Ishikawa (cell line): ENCODE measurements at regions not wholly inside any gene's neighbourhood (a gene's known extent, or its start where the extent isn't known, plus 50 kb on each side); places are given as distances from the start of the nearest gene placed in this dataset.

Source experiments
- EGR1 ChIP-seq: IDR thresholded peaks from 2 replicates; pipeline ENCODE4 v1.6.1; 2012
- FOXM1 ChIP-seq: IDR thresholded peaks from 2 replicates; pipeline ENCODE4 v1.6.1; 2012; ENCODE audit warnings: low read depth, borderline replicate concordance
- YY1 ChIP-seq: IDR thresholded peaks from 2 replicates; pipeline ENCODE4 v1.6.1; 2012; ENCODE audit warnings: low read depth
- TF ChIP-seq, protein P1 (sequence below): IDR thresholded peaks from 2 replicates; pipeline ENCODE4 v1.6.1; 2012; ENCODE audit warnings: low read depth, mild to moderate bottlenecking

DNA sequence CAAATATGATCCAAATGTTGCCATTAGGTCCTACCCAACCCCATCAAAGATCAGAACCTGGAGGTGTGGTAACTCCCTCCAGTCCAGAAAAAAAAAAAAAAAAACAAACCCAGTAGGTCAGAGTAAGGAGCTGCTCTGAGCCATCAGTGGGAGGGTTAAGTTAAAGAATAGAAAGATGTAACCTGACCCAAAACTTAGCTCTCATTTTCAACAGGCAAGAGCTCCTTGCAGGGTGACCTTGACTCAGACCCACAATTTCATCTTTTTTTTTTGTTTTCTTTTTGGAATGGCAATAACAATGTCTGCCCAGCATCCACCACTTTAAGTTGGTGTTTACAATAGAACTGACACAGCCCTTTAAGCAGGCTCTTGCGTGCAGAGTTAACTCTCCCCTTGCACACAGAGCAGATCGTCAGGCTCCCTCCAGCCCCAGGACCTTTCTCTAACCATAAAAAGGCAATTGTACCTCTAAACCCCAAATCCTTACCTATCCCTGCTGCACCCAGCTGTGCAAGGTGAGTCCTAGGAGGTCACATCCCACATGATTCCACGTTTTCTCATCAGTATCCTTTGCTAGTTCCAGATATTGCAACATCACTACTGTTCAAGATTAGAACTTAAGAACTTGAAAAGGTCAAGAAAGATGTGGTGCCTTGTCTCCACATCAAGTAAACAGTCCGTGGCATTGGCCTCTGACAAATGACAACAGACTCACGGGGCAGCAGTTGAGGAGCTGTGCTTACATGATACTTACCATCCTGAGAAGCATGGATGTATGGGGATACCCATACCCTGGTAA is 178.6 kb upstream of the EEA1 start:
- TF ChIP-seq EGR1, result no peak
- no peak for TF ChIP-seq FOXM1
- TF ChIP-seq, protein P1, sequence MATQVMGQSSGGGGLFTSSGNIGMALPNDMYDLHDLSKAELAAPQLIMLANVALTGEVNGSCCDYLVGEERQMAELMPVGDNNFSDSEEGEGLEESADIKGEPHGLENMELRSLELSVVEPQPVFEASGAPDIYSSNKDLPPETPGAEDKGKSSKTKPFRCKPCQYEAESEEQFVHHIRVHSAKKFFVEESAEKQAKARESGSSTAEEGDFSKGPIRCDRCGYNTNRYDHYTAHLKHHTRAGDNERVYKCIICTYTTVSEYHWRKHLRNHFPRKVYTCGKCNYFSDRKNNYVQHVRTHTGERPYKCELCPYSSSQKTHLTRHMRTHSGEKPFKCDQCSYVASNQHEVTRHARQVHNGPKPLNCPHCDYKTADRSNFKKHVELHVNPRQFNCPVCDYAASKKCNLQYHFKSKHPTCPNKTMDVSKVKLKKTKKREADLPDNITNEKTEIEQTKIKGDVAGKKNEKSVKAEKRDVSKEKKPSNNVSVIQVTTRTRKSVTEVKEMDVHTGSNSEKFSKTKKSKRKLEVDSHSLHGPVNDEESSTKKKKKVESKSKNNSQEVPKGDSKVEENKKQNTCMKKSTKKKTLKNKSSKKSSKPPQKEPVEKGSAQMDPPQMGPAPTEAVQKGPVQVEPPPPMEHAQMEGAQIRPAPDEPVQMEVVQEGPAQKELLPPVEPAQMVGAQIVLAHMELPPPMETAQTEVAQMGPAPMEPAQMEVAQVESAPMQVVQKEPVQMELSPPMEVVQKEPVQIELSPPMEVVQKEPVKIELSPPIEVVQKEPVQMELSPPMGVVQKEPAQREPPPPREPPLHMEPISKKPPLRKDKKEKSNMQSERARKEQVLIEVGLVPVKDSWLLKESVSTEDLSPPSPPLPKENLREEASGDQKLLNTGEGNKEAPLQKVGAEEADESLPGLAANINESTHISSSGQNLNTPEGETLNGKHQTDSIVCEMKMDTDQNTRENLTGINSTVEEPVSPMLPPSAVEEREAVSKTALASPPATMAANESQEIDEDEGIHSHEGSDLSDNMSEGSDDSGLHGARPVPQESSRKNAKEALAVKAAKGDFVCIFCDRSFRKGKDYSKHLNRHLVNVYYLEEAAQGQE, result no peak
- no peak for TF ChIP-seq YY1
